ENCODE measurements at regions not wholly inside any gene's neighbourhood (a gene's known extent, or its start where the extent isn't known, plus 50 kb on each side); places are given as distances from the start of the nearest gene placed in this dataset.

- TF ChIP-seq, protein P1, sequence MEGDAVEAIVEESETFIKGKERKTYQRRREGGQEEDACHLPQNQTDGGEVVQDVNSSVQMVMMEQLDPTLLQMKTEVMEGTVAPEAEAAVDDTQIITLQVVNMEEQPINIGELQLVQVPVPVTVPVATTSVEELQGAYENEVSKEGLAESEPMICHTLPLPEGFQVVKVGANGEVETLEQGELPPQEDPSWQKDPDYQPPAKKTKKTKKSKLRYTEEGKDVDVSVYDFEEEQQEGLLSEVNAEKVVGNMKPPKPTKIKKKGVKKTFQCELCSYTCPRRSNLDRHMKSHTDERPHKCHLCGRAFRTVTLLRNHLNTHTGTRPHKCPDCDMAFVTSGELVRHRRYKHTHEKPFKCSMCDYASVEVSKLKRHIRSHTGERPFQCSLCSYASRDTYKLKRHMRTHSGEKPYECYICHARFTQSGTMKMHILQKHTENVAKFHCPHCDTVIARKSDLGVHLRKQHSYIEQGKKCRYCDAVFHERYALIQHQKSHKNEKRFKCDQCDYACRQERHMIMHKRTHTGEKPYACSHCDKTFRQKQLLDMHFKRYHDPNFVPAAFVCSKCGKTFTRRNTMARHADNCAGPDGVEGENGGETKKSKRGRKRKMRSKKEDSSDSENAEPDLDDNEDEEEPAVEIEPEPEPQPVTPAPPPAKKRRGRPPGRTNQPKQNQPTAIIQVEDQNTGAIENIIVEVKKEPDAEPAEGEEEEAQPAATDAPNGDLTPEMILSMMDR (conservative IDR thresholded peaks at IDR 0.05; ENCODE audit: low read depth in 2 of 2) = no peak
- no peak for TF ChIP-seq ETS1 (IDR thresholded peaks at IDR 0.05)
These were observed 129.4 kb downstream of the RPAP3 start (continued) for GRCh38 chr12:47576289-47576945.

- H3K36me3 ChIP-seq (ENCODE audit: insufficient read depth) = no peaks in the 10 kb centered on the region
- H3K4me1 ChIP-seq (ENCODE audit: insufficient read depth) = no peaks in the 10 kb centered on the region
- H4K20me1 ChIP-seq (replicated peaks; ENCODE audit: insufficient read depth) = no peaks in the 10 kb centered on the region
- no peak overlapping the region for H3K4me3 ChIP-seq
- peaks cover 5% of the 10 kb centered on the region; the same call in 1 of the 3 replicates for H3K4me1 Mint-ChIP-seq
- no peaks in the 10 kb centered on the region for H3K79me2 ChIP-seq (replicated peaks; ENCODE audit: insufficient read depth)
- ATAC-seq (no peak), DNase-seq (ENCODE audit: low spot score) (no peak)
- no peak overlapping the region for H3K4me2 ChIP-seq
- H3K36me3 Mint-ChIP-seq (ENCODE audit: low read depth) = no peaks in the 10 kb centered on the region
- H3K9me3 Mint-ChIP-seq = no peaks in the 10 kb centered on the region
- H3K27me3 ChIP-seq (ENCODE audit: insufficient read depth) = no peaks in the 10 kb centered on the region
- no peak overlapping the region for H3K27ac ChIP-seq (ENCODE audit: low read depth)
- H3K27me3 Mint-ChIP-seq (ENCODE audit: insufficient read depth, low read depth, poor library complexity) = no peaks in the 10 kb centered on the region
- H2AFZ ChIP-seq = no peak overlapping the region
- H3K9me2 ChIP-seq (ENCODE audit: insufficient read depth) = peaks cover under 1% of the 10 kb centered on the region; the same call in 1 of the 2 replicates
- no peak overlapping the region for H3K27ac Mint-ChIP-seq
- H3K4me3 Mint-ChIP-seq = no peak overlapping the region
- no peaks in the 10 kb centered on the region for H3F3A ChIP-seq (replicated peaks; ENCODE audit: low read depth)
- TF ChIP-seq ZNF331 (CRISPR knock-in tag; IDR thresholded peaks at IDR 0.05; ENCODE audit: low read depth) (no peak), EZH2 (IDR thresholded peaks at IDR 0.05; ENCODE audit: low read depth, unreplicated experiment) (no peak), EZH2phosphoT487 (IDR thresholded peaks at IDR 0.05; ENCODE audit: unreplicated experiment) (no peak), NANOG (IDR thresholded peaks at IDR 0.05; ENCODE audit: borderline replicate concordance) (no peak), ETS1 (IDR thresholded peaks at IDR 0.05) (no peak), JUNB (IDR thresholded peaks at IDR 0.05; ENCODE audit: unreplicated experiment) (no peak), STAT1 (IDR thresholded peaks at IDR 0.05; ENCODE audit: unreplicated experiment) (no peak), ZNF114 (CRISPR knock-in tag; IDR thresholded peaks at IDR 0.05) (no peak)
- TF ChIP-seq, protein P1 (conservative IDR thresholded peaks at IDR 0.05; ENCODE audit: low read depth in 2 of 2) = no peak
- TF ChIP-seq, protein P2, sequence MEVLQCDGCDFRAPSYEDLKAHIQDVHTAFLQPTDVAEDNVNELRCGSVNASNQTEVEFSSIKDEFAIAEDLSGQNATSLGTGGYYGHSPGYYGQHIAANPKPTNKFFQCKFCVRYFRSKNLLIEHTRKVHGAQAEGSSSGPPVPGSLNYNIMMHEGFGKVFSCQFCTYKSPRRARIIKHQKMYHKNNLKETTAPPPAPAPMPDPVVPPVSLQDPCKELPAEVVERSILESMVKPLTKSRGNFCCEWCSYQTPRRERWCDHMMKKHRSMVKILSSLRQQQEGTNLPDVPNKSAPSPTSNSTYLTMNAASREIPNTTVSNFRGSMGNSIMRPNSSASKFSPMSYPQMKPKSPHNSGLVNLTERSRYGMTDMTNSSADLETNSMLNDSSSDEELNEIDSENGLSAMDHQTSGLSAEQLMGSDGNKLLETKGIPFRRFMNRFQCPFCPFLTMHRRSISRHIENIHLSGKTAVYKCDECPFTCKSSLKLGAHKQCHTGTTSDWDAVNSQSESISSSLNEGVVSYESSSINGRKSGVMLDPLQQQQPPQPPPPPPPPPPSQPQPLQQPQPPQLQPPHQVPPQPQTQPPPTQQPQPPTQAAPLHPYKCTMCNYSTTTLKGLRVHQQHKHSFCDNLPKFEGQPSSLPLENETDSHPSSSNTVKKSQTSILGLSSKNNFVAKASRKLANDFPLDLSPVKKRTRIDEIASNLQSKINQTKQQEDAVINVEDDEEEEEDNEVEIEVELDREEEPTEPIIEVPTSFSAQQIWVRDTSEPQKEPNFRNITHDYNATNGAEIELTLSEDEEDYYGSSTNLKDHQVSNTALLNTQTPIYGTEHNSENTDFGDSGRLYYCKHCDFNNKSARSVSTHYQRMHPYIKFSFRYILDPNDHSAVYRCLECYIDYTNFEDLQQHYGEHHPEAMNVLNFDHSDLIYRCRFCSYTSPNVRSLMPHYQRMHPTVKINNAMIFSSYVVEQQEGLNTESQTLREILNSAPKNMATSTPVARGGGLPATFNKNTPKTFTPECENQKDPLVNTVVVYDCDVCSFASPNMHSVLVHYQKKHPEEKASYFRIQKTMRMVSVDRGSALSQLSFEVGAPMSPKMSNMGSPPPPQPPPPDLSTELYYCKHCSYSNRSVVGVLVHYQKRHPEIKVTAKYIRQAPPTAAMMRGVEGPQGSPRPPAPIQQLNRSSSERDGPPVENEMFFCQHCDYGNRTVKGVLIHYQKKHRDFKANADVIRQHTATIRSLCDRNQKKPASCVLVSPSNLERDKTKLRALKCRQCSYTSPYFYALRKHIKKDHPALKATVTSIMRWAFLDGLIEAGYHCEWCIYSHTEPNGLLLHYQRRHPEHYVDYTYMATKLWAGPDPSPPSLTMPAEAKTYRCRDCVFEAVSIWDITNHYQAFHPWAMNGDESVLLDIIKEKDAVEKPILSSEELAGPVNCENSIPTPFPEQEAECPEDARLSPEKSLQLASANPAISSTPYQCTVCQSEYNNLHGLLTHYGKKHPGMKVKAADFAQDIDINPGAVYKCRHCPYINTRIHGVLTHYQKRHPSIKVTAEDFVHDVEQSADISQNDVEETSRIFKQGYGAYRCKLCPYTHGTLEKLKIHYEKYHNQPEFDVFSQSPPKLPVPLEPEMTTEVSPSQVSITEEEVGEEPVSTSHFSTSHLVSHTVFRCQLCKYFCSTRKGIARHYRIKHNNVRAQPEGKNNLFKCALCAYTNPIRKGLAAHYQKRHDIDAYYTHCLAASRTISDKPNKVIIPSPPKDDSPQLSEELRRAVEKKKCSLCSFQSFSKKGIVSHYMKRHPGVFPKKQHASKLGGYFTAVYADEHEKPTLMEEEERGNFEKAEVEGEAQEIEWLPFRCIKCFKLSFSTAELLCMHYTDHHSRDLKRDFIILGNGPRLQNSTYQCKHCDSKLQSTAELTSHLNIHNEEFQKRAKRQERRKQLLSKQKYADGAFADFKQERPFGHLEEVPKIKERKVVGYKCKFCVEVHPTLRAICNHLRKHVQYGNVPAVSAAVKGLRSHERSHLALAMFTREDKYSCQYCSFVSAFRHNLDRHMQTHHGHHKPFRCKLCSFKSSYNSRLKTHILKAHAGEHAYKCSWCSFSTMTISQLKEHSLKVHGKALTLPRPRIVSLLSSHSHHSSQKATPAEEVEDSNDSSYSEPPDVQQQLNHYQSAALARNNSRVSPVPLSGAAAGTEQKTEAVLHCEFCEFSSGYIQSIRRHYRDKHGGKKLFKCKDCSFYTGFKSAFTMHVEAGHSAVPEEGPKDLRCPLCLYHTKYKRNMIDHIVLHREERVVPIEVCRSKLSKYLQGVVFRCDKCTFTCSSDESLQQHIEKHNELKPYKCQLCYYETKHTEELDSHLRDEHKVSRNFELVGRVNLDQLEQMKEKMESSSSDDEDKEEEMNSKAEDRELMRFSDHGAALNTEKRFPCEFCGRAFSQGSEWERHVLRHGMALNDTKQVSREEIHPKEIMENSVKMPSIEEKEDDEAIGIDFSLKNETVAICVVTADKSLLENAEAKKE (CRISPR knock-in tag; IDR thresholded peaks at IDR 0.05) = no peak
These were observed 131.4 kb downstream of the RPAP3 start for GRCh38 chr12:47574252-47575021.

Data from GM23338 (cell line).